A673 (cell line): ENCODE measurements at regions not wholly inside any gene's neighbourhood (a gene's known extent, or its start where the extent isn't known, plus 50 kb on each side); places are given as distances from the start of the nearest gene placed in this dataset.

ENCODE experiments used
- BruUV-seq: library from RNA; stranded (reverse); fragments of 400-500 nt; replicated peaks from 2 replicates; lab custom pipeline; 2021; lab: Mats Ljungman, UMichigan
- CTCF ChIA-PET: fragments of 300-600 bp; sonication (Branson Sonifier 250); formaldehyde crosslinking; loops from one replicate; lab custom pipeline; 2022; ENCODE audit warnings: antibody characterized with exemption; lab: Charles Lee
- POLR2A ChIA-PET: fragments of 300-600 bp; sonication (Branson Sonifier 250); formaldehyde crosslinking; loops from one replicate; lab custom pipeline; 2022; ENCODE audit warnings: antibody characterized with exemption; ENCODE audit not compliant: low non-redundant PET; lab: Charles Lee
- DNase-seq: peaks from one replicate; pipeline ENCODE4 v3.0.0-alpha.2; 2015; ENCODE audit warnings: low spot score
- H3K27ac ChIP-seq: fragments of 200-600 bp; sonication (generic); 2 replicates; pipeline ENCODE4 v1.5.1; 2016; ENCODE audit warnings: mixed run types, low read depth, mild to moderate bottlenecking, mixed read lengths, antibody characterized with exemption, low read length; ENCODE audit not compliant: poor library complexity, severe bottlenecking
- H3K27me3 ChIP-seq: fragments of 200-600 bp; sonication (generic); replicated peaks from 2 replicates; pipeline ENCODE4 v1.6.1; 2017; ENCODE audit warnings: mixed run types, low read depth, mild to moderate bottlenecking, mixed read lengths, antibody characterized with exemption, low read length; ENCODE audit not compliant: insufficient read depth, poor library complexity
- H3K36me3 ChIP-seq: fragments of 200-600 bp; sonication (generic); 2 replicates; pipeline ENCODE4 v1.6.1; 2016; ENCODE audit warnings: mixed run types, mild to moderate bottlenecking, mixed read lengths, antibody characterized with exemption, low read length; ENCODE audit not compliant: insufficient read depth, poor library complexity, severe bottlenecking
- H3K4me1 ChIP-seq: fragments of 200-600 bp; sonication (generic); 2 replicates; pipeline ENCODE4 v1.6.1; 2017; ENCODE audit warnings: mixed run types, mild to moderate bottlenecking, mixed read lengths, antibody characterized with exemption, low read length; ENCODE audit not compliant: insufficient read depth, poor library complexity, severe bottlenecking
- H3K4me3 ChIP-seq: fragments of 200-600 bp; sonication (generic); 2 replicates; pipeline ENCODE4 v1.5.1; 2016; ENCODE audit warnings: low read depth, mixed run types, mild to moderate bottlenecking, mixed read lengths, low read length; ENCODE audit not compliant: poor library complexity, severe bottlenecking
- H3K9me3 ChIP-seq: fragments of 200-600 bp; sonication (generic); 2 replicates; pipeline ENCODE4 v1.6.1; 2016; ENCODE audit warnings: mixed run types, low read depth, mild to moderate bottlenecking, mixed read lengths, antibody characterized with exemption, low read length; ENCODE audit not compliant: poor library complexity, severe bottlenecking
- CTCF ChIP-seq: fragments of 300-800, 200-600 bp; sonication (generic); conservative IDR thresholded peaks from 2 replicates; pipeline ENCODE4 v1.5.1; 2017; ENCODE audit warnings: low read depth, mild to moderate bottlenecking, antibody characterized with exemption, low read length, moderate library complexity, mixed read lengths
- EZH2 ChIP-seq: fragments of 200-600 bp; sonication (generic); IDR thresholded peaks from 2 replicates; pipeline ENCODE4 v1.6.1; 2017; ENCODE audit warnings: borderline replicate concordance, low read depth, mild to moderate bottlenecking, mixed read lengths, antibody characterized with exemption, low read length; ENCODE audit not compliant: poor library complexity, severe bottlenecking
- intact Hi-C: fragments of 100-400 bp; cut with micrococcal nuclease; formaldehyde crosslinking; loops from one replicate; pipeline ENCODE4 v1.10.0; 2022; ENCODE audit not compliant: unreplicated experiment

GRCh38 chr20:6245436-6245835 is 122.6 kb upstream of the FERMT1 start:
- Histone ChIP-seq H3K4me3 (no peak overlapping the region), H3K27ac (no peak overlapping the region), H3K36me3 (no peaks in the 10 kb centered on the region), H3K27me3 (peaks cover 4% of the 10 kb centered on the region), H3K4me1 (no peaks in the 10 kb centered on the region), H3K9me3 (no peaks in the 10 kb centered on the region)
- POLR2A ChIA-PET = no interaction called here
- CTCF ChIA-PET = no interaction called here
- BruUV-seq = no TSS peak
- intact Hi-C loops = no loop called here
- DNase-seq = no peak
- TF ChIP-seq CTCF (no peak), EZH2 (no peak)

- H3K4me3 ChIP-seq = no peak overlapping the region
- ChIA-PET CTCF (no interaction called here), POLR2A (no interaction called here)
- DNase-seq = no peak
- no peaks in the 10 kb centered on the region for H3K36me3 ChIP-seq
- peaks cover 18% of the 10 kb centered on the region for H3K27me3 ChIP-seq
- no peaks in the 10 kb centered on the region for H3K4me1 ChIP-seq
- TF ChIP-seq EZH2 (no peak), CTCF (no peak)
- no peak overlapping the region for H3K27ac ChIP-seq
- H3K9me3 ChIP-seq = no peaks in the 10 kb centered on the region
- intact Hi-C loops = no loop called here
- no TSS peak for BruUV-seq
Measured at GRCh38 chr20:6241591-6241990, 118.8 kb upstream of the FERMT1 start.

- no peak for DNase-seq
- TF ChIP-seq EZH2 (no peak), CTCF (no peak)
- POLR2A ChIA-PET = no interaction called here
- intact Hi-C loops = no loop called here
- Histone ChIP-seq H3K27me3 (peaks cover 23% of the 10 kb centered on the region), H3K27ac (no peak overlapping the region), H3K4me3 (no peak overlapping the region), H3K36me3 (no peaks in the 10 kb centered on the region), H3K9me3 (no peaks in the 10 kb centered on the region), H3K4me1 (no peaks in the 10 kb centered on the region)
- CTCF ChIA-PET = no interaction called here
- no TSS peak for BruUV-seq
Measured at GRCh38 chr20:6240059-6240458, 117.2 kb upstream of the FERMT1 start.
